ENCODE measurements at regions not wholly inside any gene's neighbourhood (a gene's known extent, or its start where the extent isn't known, plus 50 kb on each side); places are given as distances from the start of the nearest gene placed in this dataset.

DNA sequence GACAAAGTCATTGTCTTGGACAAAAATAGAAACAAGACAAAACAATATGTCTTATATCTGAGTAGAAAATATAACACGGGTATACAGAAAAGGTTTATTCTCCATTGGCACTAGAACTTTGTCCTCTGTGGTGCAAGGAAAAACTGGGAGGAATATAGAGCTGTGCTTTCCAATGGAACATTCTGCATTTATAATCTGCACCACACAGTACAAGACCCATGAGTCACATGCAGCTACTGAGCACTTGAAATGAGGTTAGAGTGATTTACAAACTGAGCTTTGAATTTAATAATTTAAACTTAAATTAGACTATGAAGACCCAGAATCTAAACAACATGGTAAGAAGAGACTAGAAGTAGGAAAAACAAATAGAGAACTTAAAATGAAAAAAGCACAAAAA lies 86.1 kb downstream of the RAP2A start:
- Histone ChIP-seq H3K27ac (no peak overlapping the region), H3K9me3 (no peaks in the 10 kb centered on the region), H3K4me1 (no peaks in the 10 kb centered on the region), H3K4me3 (no peak overlapping the region), H3K27me3 (no peaks in the 10 kb centered on the region), H3K36me3 (no peaks in the 10 kb centered on the region)
- intact Hi-C loops (cut with DNase I; ENCODE audit: low total_unique reads): no loop called here
- TF ChIP-seq, protein P1, sequence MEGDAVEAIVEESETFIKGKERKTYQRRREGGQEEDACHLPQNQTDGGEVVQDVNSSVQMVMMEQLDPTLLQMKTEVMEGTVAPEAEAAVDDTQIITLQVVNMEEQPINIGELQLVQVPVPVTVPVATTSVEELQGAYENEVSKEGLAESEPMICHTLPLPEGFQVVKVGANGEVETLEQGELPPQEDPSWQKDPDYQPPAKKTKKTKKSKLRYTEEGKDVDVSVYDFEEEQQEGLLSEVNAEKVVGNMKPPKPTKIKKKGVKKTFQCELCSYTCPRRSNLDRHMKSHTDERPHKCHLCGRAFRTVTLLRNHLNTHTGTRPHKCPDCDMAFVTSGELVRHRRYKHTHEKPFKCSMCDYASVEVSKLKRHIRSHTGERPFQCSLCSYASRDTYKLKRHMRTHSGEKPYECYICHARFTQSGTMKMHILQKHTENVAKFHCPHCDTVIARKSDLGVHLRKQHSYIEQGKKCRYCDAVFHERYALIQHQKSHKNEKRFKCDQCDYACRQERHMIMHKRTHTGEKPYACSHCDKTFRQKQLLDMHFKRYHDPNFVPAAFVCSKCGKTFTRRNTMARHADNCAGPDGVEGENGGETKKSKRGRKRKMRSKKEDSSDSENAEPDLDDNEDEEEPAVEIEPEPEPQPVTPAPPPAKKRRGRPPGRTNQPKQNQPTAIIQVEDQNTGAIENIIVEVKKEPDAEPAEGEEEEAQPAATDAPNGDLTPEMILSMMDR (IDR thresholded peaks at IDR 0.05): no peak
- no peak for DNase-seq

DNA sequence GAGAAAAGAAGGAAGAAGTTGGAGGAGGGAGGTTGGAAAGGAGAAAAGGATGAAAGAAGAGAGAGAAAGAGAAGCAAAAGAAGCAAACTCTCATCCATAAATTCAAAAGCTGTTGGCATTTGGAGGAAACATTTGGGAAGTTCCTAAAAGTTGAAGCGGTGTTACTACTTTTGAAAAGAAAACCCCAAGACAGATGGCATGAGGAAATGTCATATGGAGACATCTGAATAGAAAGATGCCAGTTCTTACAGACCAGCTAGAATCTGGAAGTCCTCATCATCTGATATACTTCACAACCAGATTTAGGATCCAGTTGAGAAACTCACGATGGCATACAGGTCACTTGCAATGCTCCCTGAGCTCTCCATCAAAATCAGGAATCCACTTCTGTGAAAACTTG lies 86.9 kb downstream of the RAP2A start:
- TF ChIP-seq, protein P1 (IDR thresholded peaks at IDR 0.05): no peak
- Histone ChIP-seq H3K4me1 (no peaks in the 10 kb centered on the region), H3K27ac (no peak overlapping the region), H3K4me3 (no peak overlapping the region), H3K9me3 (no peaks in the 10 kb centered on the region), H3K27me3 (no peaks in the 10 kb centered on the region), H3K36me3 (no peaks in the 10 kb centered on the region)
- intact Hi-C loops (cut with DNase I; ENCODE audit: low total_unique reads): no loop called here
- no peak for DNase-seq

DNA sequence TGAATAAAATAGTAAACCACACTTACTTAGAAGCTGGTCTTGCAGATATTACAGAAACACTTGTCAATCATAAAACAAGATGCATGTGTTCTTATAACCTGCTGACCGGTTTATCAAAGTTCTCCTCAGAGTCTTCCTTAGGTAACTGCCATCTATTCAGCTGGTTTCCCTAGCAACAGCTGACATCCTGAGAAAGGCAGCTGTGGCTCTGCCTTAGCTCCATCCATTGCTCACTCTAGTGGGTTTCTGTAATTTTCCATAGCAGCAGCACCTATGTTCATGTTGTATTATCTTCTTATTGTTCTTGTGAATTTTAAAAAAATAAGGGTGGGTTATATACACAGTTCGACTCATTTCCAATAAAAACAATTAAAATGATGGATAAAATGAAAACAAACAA lies 87.8 kb downstream of the RAP2A start:
- no peak for DNase-seq
- intact Hi-C loops (cut with DNase I; ENCODE audit: low total_unique reads): no loop called here
- TF ChIP-seq, protein P1 (IDR thresholded peaks at IDR 0.05): no peak
- Histone ChIP-seq H3K9me3 (no peaks in the 10 kb centered on the region), H3K4me3 (no peak overlapping the region), H3K27me3 (no peaks in the 10 kb centered on the region), H3K4me1 (no peaks in the 10 kb centered on the region), H3K36me3 (no peaks in the 10 kb centered on the region), H3K27ac (no peak overlapping the region)

DNA sequence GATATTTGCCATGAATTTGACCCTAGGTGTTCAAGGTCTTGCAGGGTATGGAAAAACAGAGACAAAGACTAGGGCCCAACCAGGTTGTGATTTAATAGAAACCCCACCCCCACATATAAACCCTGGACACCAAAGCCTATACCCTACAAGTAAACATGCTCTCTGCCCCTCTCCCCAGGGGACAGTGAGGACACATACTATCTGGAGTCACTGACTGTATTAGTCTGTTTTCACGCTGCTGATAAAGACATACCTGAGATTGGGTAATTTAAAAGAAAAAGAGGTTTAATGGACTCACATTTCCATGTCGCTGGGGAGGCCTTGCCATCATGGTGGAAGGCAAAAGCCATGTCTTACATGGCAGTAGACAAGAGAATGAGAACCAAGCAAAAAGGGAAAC lies 88.3 kb downstream of the RAP2A start:
- intact Hi-C loops (cut with DNase I; ENCODE audit: low total_unique reads): no loop called here
- H3K27me3 ChIP-seq: no peaks in the 10 kb centered on the region
- H3K36me3 ChIP-seq: no peaks in the 10 kb centered on the region
- DNase-seq: no peak
- no peaks in the 10 kb centered on the region for H3K9me3 ChIP-seq
- H3K27ac ChIP-seq: no peak overlapping the region
- TF ChIP-seq, protein P1 (IDR thresholded peaks at IDR 0.05): no peak
- no peak overlapping the region for H3K4me3 ChIP-seq
- no peaks in the 10 kb centered on the region for H3K4me1 ChIP-seq

DNA sequence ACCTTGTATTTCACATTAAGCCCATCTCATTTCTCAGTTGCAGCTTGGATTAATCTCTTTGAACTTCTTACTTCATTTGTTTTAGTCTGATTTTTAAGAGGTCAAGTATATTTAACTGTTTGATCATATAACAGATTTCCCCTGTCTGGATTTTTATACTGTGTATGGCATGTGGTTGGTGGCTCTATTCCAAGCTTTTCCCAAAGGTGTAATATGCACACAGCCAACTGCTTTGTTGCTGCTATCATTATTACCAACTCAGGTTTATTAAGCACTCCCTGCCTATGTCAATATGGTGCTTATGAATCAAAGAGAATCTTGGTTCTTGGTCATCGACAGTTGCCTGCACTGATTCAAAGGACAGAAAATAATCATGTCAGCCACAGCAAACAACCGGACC lies 92.6 kb downstream of the RAP2A start:
- Histone ChIP-seq H3K27me3 (no peaks in the 10 kb centered on the region), H3K9me3 (no peaks in the 10 kb centered on the region), H3K27ac (no peak overlapping the region), H3K36me3 (no peaks in the 10 kb centered on the region), H3K4me3 (no peak overlapping the region), H3K4me1 (no peaks in the 10 kb centered on the region)
- no peak for DNase-seq
- intact Hi-C loops (cut with DNase I; ENCODE audit: low total_unique reads): no loop called here
- TF ChIP-seq, protein P1 (IDR thresholded peaks at IDR 0.05): no peak

DNA sequence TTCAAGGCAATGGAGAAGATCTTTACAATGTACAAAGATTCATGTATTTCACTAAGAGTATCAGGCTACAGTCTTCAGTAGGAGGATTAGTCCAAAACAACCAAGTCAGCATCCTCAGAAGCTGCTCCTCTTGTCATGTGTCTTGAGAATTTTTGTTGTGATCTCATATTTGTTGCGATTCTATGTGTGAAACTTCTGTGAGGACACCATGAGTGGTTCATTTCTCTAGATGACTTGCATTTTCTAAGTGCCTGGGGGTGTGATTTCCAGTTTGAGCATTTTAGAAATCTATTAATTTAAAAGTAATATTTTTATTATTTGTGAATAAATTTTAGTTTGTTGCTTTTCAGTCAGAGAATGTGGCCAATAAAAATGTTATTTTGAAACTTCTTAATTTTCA lies 94.5 kb downstream of the RAP2A start:
- H3K9me3 ChIP-seq: no peaks in the 10 kb centered on the region
- H3K27ac ChIP-seq: no peak overlapping the region
- TF ChIP-seq, protein P1 (IDR thresholded peaks at IDR 0.05): no peak
- no peaks in the 10 kb centered on the region for H3K4me1 ChIP-seq
- H3K4me3 ChIP-seq: no peak overlapping the region
- no peaks in the 10 kb centered on the region for H3K36me3 ChIP-seq
- H3K27me3 ChIP-seq: no peaks in the 10 kb centered on the region
- intact Hi-C loops (cut with DNase I; ENCODE audit: low total_unique reads): no loop called here
- DNase-seq: no peak
